NCI-H2196 (cell line): ENCODE measurements at regions not wholly inside any gene's neighbourhood (a gene's known extent, or its start where the extent isn't known, plus 50 kb on each side); places are given as distances from the start of the nearest gene placed in this dataset.
"Not testable (repeated sequence)": the region's sequence is repeated elsewhere in the genome, so short reads cannot be mapped to it uniquely, and the experiment has no call there.

ENCODE experiments used
- DNase-seq: peaks from one replicate; lab custom pipeline; 2025; ENCODE audit not compliant: unreplicated experiment; lab: John Stamatoyannopoulos, UW

- DNase-seq, result no peak
These were observed 667.4 kb downstream of the ROBO2 start for GRCh38 chr3:77707281-77707680.

- no peak for DNase-seq
These were observed 669.3 kb downstream of the ROBO2 start for GRCh38 chr3:77709155-77709554.

GRCh38 chr3:77718311-77718710 is 678.4 kb downstream of the ROBO2 start:
- no peak for DNase-seq

GRCh38 chr3:77720460-77720971 is 680.6 kb downstream of the ROBO2 start:
- no peak for DNase-seq

GRCh38 chr3:77726517-77726916 is 686.6 kb downstream of the ROBO2 start:
- DNase-seq, result no peak

DNA sequence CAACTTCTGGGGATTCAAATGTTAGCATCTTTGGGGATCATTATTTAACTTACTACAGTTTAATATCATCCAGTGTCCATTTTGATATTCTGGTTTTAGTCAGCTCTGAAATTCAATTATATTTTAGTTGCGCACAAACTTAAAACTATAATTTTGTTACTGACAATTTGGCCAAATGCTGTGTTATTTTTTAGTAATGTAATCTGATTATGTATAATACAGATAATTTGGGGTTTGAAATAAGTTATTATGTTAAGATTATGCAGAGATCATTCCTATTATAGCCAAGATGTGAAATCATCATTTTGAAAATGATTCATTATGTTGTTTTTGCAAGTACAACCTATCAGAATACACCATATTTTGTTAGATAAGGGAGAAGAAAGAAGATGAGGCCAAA is 706.1 kb downstream of the ROBO2 start:
- DNase-seq, result no peak

- DNase-seq, result no peak
These were observed 707.0 kb downstream of the ROBO2 start for GRCh38 chr3:77746892-77747291.

DNA sequence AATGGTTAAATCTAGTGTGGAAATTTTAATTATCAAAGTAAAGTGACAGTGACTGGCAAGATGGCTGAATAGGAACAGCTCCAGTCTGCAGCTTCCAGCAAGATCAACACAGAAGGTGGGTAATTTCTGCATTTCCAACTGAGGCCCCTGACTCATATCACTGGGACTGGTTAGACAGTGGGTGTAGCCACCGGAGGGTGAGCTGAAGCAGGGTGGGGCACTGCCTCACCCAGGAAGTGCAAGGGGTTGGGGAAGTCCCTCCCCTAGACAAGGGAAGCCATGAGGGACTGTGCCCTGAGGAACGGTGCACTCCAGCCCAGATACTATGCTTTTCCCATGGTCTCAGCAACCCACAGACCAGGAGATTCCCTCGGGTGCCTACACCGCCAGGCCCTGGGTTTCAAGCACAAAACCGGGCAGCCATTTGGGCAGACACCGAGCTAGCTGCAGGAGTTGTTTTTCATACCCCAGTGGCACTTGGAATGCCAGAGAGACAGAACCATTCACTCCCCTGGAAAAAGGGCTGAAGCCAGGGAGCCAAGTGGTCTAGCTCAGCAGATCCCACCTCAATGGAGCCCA is 716.6 kb downstream of the ROBO2 start:
- DNase-seq, result not testable (repeated sequence)

- DNase-seq, result no peak
These were observed 732.6 kb downstream of the ROBO2 start for GRCh38 chr3:77772459-77772858.

- no peak for DNase-seq
These were observed 733.2 kb downstream of the ROBO2 start for GRCh38 chr3:77773084-77773483.

DNA sequence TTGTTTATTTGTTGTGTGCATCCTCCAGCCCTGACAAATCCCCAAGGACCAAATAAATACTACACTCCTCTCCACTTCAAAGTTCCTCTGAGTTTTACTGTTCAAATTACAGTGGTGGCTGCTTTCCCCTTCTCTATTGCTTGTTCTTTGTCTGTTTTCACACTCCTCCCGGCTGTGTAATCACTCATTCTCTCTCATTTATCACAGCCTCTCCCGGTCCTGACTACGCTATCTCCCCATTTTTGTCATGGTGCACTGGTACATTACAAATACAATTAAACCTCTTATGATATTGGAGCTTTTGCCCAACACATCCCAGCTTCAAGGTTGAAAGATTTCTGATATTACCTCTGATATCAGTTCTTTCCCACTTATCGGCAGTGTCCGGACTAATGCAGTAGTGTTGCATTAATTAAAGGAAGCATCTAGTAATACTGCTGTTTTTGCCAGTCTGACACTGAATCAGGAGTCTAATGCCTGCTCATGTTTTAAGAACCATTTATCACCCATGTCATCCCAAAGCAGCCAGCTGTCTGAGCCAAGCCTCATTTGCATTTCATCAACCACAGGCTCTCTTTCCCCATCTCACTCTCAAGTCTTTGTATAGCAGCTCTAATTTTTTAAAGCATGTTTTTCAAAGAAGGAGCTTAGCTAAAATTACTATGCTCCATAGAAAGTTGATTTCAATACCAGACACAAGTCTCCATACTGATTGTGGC is 740.5 kb downstream of the ROBO2 start:
- no peak for DNase-seq

DNA sequence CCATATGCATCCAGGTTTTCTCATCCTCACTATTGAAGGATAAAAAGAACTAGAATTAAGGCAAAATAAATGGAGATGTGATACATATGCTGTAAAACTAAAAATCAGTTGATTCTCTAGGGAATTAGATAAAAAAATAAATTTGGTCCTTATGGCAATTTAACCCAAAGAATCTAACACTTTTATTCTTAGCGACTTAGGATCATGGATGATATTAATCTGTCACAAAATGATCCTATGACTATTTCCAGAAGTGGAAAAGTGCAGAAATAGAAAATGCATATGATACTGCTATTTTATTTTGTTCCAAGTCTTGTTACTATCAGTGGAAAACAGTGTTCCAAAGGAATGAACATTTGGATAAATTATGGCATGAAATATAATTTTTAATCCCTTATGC is 746.3 kb downstream of the ROBO2 start:
- no peak for DNase-seq

GRCh38 chr3:77795013-77795412 is 755.1 kb downstream of the ROBO2 start:
- DNase-seq, result no peak

GRCh38 chr3:77799278-77799677 is 759.4 kb downstream of the ROBO2 start:
- DNase-seq, result no peak

DNA sequence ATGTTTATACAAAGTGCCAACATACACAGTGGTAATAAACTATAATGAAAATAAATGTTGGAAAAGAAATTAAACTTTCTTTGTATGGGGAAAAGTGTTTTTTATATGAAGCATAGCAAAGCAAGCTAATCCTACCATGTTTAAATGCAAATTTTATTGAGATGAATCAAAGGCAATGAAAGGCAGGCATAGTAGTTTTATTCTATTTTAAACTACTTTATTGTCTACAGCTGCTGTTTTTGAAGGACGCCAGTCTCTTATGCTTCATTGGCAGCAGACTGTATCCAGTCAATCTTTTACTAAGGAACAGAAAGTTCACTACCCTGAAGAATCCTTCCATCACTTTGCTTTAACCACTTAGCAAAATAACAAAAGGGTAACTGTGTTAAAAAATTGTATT is 761.0 kb downstream of the ROBO2 start:
- no peak for DNase-seq

DNA sequence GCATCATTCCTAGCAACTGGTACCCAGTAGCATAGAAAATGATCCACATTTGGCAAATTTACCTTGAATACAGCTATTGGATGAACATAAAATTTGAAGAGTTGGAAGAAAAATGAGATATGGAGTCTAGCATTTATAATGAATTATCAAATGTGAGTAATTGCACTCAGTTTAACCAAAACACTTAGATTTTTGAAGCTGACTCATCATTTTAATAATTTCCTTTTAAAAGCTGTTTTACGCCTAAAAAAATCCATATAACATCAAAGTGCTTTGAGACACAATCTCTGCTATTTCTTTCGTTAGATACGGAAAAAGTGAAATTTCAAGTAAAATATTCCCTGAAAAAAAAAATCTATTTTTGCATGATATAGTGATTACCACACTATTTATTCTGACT is 767.4 kb downstream of the ROBO2 start:
- DNase-seq, result no peak

DNA sequence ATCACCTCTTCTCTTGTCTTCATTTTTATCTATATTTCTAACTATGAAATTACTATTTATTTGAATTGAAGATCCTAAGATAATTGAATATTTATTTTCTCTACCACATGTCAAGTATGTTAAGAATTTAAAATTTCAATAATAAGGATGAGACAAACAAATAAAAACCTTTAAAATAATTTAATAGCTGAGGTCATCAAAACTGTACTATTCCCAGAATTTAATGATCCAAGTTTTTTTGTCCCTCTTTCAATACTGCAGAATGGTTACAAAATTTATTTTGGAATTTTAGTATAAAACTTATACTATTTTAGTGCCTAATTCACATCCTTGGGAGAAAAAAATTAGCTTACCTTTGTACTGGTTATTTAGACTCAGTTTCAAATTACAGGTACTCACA is 774.9 kb downstream of the ROBO2 start:
- no peak for DNase-seq

DNA sequence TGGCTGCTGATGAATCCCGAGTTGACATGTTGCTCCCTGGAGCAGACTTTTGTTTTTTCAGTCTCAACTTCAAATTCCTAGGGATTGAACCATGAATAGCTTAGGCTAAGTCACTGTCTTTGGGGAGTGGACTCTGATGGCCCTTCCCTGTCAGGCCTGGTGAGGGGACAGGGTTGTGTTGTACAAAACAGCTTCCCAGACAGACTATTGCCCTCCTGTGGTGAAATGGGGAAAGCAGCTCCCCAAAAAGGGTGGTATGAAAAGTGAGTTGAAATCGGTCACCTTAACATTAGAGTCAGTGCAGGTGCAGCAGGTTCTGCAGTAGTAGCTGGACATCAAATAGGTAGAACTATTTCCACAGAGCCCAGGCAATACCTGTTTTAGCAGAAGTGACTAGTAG is 775.6 kb downstream of the ROBO2 start:
- DNase-seq, result no peak

DNA sequence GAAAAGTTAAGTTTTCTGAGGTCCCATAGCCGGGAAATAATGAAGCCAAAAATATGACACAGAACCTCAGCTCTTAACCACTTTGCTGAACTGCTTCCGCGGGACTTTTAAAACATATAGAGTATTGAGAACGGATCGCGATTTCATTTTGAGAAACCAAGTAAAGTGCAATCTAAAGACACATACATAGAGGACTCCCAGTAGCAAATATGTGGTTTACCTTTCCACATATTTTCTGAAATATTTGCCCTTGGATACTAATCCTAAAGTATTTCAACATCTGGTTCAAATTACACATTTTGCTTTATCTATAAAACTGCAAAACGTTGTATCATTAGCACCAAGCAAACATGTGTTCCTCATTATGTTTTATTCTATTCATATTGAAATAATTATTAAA is 776.5 kb downstream of the ROBO2 start:
- DNase-seq, result no peak

DNA sequence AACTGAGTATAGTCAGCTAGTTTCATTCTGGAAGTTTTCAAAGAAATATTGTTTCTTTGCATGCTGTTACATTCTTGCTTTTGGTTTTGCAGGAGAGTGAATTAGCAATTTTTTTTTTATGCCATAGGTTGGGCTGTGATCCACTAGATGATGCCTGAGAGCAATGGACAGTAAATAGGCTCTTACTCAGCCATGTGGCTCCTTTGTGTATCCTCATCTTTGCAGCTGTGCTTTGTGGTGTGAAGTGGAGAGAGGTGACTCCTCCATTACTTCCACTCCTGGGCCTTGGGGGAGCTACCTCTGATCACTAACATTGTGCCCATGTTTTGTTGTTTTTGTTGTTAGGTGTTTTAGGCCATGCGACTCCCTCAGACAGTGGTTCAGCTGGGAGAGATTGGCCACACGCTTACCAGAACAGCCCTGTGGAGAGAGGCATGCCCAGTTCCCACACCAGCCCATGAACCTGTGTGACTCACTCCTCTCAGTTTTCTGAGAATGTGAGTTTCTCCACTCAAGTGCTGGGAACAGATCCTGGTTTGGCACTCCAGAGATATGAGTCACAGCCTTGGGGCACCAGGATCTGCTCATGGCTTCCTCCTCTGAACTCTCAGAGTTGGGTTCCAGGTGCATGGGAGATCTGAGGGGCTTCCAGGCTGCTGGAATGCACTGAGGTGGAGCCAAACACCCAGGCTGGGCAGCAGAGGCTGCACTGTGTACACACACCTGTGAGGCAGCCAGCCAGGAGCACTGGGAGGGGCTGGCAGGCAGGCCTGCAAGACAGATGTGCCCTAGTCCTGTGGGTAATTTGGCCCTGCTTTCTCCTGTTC is 785.3 kb downstream of the ROBO2 start:
- no peak for DNase-seq

- no peak for DNase-seq
These were observed 796.0 kb downstream of the ROBO2 start for GRCh38 chr3:77835921-77836320.

DNA sequence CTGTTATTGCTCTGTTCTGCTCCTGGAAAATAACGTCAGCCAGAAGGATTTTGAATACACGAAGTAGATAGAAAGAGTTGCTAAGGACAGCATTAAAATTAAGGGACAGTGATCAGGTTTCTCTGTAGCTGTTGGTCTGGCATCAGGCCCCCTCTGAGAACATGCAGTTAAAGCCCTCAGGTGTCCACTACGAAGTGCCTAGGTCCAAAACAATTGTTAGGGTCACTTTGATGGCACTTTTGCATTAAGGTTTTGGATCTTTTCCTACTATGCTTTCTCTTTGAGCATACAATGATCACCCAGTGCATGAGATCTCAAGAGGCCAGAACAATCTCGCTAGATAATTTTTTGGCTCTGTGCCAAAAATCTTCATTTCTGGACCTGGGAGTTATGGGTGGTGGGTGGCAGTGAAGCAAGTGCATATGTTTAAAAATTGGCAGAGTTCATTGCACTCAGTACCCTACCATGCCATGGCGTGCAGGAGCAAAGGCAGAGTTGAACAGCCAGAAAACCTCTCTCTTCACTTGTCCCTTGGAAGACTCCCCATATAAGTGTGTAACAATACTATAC is 797.6 kb downstream of the ROBO2 start:
- no peak for DNase-seq
